OCI-LY1 (cell line): ENCODE measurements at regions not wholly inside any gene's neighbourhood (a gene's known extent, or its start where the extent isn't known, plus 50 kb on each side); places are given as distances from the start of the nearest gene placed in this dataset.
"Not testable (repeated sequence)": the region's sequence is repeated elsewhere in the genome, so short reads cannot be mapped to it uniquely, and the experiment has no call there.

ENCODE experiments used
- H2AFZ ChIP-seq: fragments of 200-600 bp; sonication (generic), shearing (Covaris generic); 2 replicates; pipeline ENCODE4 v1.6.0; 2014; ENCODE audit warnings: antibody characterized with exemption, mild to moderate bottlenecking, low read length
- H3F3A ChIP-seq: fragments of 200-600 bp; sonication (generic), shearing (Covaris generic); 2 replicates; pipeline ENCODE4 v1.6.0; 2014; ENCODE audit warnings: mild to moderate bottlenecking, antibody characterized with exemption, low read length, moderate library complexity; ENCODE audit not compliant: insufficient read depth
- H3K27ac ChIP-seq: fragments of 200-600 bp; sonication (generic); 2 replicates; pipeline ENCODE4 v1.5.1; 2014; ENCODE audit warnings: low read length, mixed run types, mild to moderate bottlenecking, low read depth; ENCODE audit not compliant: poor library complexity, severe bottlenecking
- H3K27me3 ChIP-seq: fragments of 200-600 bp; sonication (generic); 2 replicates; pipeline ENCODE4 v1.6.0; 2014; ENCODE audit warnings: antibody characterized with exemption, mild to moderate bottlenecking, low read length, moderate library complexity; ENCODE audit not compliant: insufficient read depth
- H3K36me3 ChIP-seq: fragments of 200-600 bp; sonication (generic); 2 replicates; pipeline ENCODE4 v1.6.1; 2014; ENCODE audit warnings: mild to moderate bottlenecking, antibody characterized with exemption, low read length, moderate library complexity, mixed read lengths; ENCODE audit not compliant: insufficient read depth
- H3K4me1 ChIP-seq: fragments of 200-600 bp; sonication (generic); 2 replicates; pipeline ENCODE4 v1.5.1; 2014; ENCODE audit warnings: mild to moderate bottlenecking, low read length, moderate library complexity; ENCODE audit not compliant: insufficient read depth, severe bottlenecking
- H3K4me2 ChIP-seq: fragments of 200-600 bp; sonication (generic), shearing (Covaris generic); 2 replicates; pipeline ENCODE4 v1.6.1; 2014; ENCODE audit warnings: low read length
- H3K4me3 ChIP-seq: fragments of 200-600 bp; sonication (generic); 2 replicates; pipeline ENCODE4 v1.5.1; 2014; ENCODE audit warnings: low read length, low read depth, mild to moderate bottlenecking, mixed read lengths; ENCODE audit not compliant: poor library complexity, severe bottlenecking
- H3K79me2 ChIP-seq: fragments of 200-600 bp; shearing (Covaris generic); 2 replicates; pipeline ENCODE4 v1.6.1; 2016; ENCODE audit warnings: mixed run types, low read length, mixed read lengths; ENCODE audit not compliant: insufficient read depth
- H3K9ac ChIP-seq: fragments of 200-600 bp; sonication (generic), shearing (Covaris generic); 2 replicates; pipeline ENCODE4 v1.6.1; 2014; ENCODE audit warnings: mild to moderate bottlenecking, low read length, mixed read lengths
- H3K9me2 ChIP-seq: fragments of 200-600 bp; sonication (generic), shearing (Covaris generic); 2 replicates; pipeline ENCODE4 v1.6.1; 2014; ENCODE audit warnings: low read depth, mild to moderate bottlenecking, low read length, mixed read lengths
- H3K9me3 ChIP-seq: fragments of 200-600 bp; shearing (Covaris generic); 2 replicates; pipeline ENCODE4 v1.6.1; 2014; ENCODE audit warnings: low read length, mixed read lengths
- H4K20me1 ChIP-seq: fragments of 200-600 bp; sonication (generic), shearing (Covaris generic); 2 replicates; pipeline ENCODE4 v1.6.0; 2016; ENCODE audit warnings: mild to moderate bottlenecking, low read length; ENCODE audit not compliant: insufficient read depth

- H3K9me3 ChIP-seq, H3F3A ChIP-seq, H3K4me2 ChIP-seq, H3K4me3 ChIP-seq, H3K36me3 ChIP-seq, H4K20me1 ChIP-seq, H3K9me2 ChIP-seq, H3K9ac ChIP-seq, H3K79me2 ChIP-seq, H3K4me1 ChIP-seq, H3K27ac ChIP-seq, H3K27me3 ChIP-seq, H2AFZ ChIP-seq: not testable (repeated sequence)
These were observed 185.8 kb downstream of the NPIPB11 start for GRCh38 chr16:29220647-29221191.

GRCh38 chr16:29219966-29220646 is 186.4 kb downstream of the NPIPB11 start:
- H3K4me2 ChIP-seq, H3K36me3 ChIP-seq, H3K4me3 ChIP-seq, H2AFZ ChIP-seq, H3K27ac ChIP-seq, H3K79me2 ChIP-seq, H3K9me3 ChIP-seq, H3K9me2 ChIP-seq, H3K4me1 ChIP-seq, H4K20me1 ChIP-seq, H3F3A ChIP-seq, H3K27me3 ChIP-seq, H3K9ac ChIP-seq: not testable (repeated sequence)

GRCh38 chr16:29219562-29219961 is 186.9 kb downstream of the NPIPB11 start:
- not testable (repeated sequence) for H3K4me2 ChIP-seq, H4K20me1 ChIP-seq, H3K4me3 ChIP-seq, H3K27ac ChIP-seq, H3K27me3 ChIP-seq, H3K9ac ChIP-seq, H3K9me3 ChIP-seq, H3K79me2 ChIP-seq, H3K9me2 ChIP-seq, H3F3A ChIP-seq, H2AFZ ChIP-seq, H3K4me1 ChIP-seq, H3K36me3 ChIP-seq

GRCh38 chr16:29218649-29219048 is 187.9 kb downstream of the NPIPB11 start:
- not testable (repeated sequence) for H2AFZ ChIP-seq, H3K27ac ChIP-seq, H3K27me3 ChIP-seq, H3K9ac ChIP-seq, H3K4me3 ChIP-seq, H4K20me1 ChIP-seq, H3K4me1 ChIP-seq, H3K4me2 ChIP-seq, H3K9me3 ChIP-seq, H3K9me2 ChIP-seq, H3K36me3 ChIP-seq, H3K79me2 ChIP-seq, H3F3A ChIP-seq

GRCh38 chr16:29218171-29218570 is 188.3 kb downstream of the NPIPB11 start:
- not testable (repeated sequence) for H3K9ac ChIP-seq, H4K20me1 ChIP-seq, H3K4me2 ChIP-seq

GRCh38 chr16:29217752-29218126 is 188.8 kb downstream of the NPIPB11 start:
- H3K9me2 ChIP-seq, H3K36me3 ChIP-seq, H3K9ac ChIP-seq, H2AFZ ChIP-seq, H3K27ac ChIP-seq, H3K27me3 ChIP-seq, H3K79me2 ChIP-seq, H3K4me1 ChIP-seq, H3K4me2 ChIP-seq, H4K20me1 ChIP-seq, H3F3A ChIP-seq, H3K9me3 ChIP-seq, H3K4me3 ChIP-seq: not testable (repeated sequence)

More at GRCh38 chr16:29218171-29218570, 188.3 kb downstream of the NPIPB11 start:
- H3K4me3 ChIP-seq, H3K27me3 ChIP-seq, H3K79me2 ChIP-seq, H3K4me1 ChIP-seq, H3K36me3 ChIP-seq, H2AFZ ChIP-seq, H3K9me3 ChIP-seq, H3K9me2 ChIP-seq, H3K27ac ChIP-seq, H3F3A ChIP-seq: not testable (repeated sequence)

GRCh38 chr16:29217104-29217751 is 189.3 kb downstream of the NPIPB11 start:
- not testable (repeated sequence) for H3K27ac ChIP-seq, H3K79me2 ChIP-seq, H3K4me3 ChIP-seq, H3K27me3 ChIP-seq, H3F3A ChIP-seq, H3K4me2 ChIP-seq, H3K36me3 ChIP-seq, H4K20me1 ChIP-seq, H2AFZ ChIP-seq, H3K9me2 ChIP-seq, H3K9me3 ChIP-seq, H3K4me1 ChIP-seq, H3K9ac ChIP-seq
